AG20443 (cell line): ENCODE measurements at regions not wholly inside any gene's neighbourhood (a gene's known extent, or its start where the extent isn't known, plus 50 kb on each side); places are given as distances from the start of the nearest gene placed in this dataset.

Source experiments
- DNase-seq: peaks from one replicate; pipeline ENCODE4 v3.0.0; 2012; ENCODE audit warnings: low spot score, mixed read lengths

DNA sequence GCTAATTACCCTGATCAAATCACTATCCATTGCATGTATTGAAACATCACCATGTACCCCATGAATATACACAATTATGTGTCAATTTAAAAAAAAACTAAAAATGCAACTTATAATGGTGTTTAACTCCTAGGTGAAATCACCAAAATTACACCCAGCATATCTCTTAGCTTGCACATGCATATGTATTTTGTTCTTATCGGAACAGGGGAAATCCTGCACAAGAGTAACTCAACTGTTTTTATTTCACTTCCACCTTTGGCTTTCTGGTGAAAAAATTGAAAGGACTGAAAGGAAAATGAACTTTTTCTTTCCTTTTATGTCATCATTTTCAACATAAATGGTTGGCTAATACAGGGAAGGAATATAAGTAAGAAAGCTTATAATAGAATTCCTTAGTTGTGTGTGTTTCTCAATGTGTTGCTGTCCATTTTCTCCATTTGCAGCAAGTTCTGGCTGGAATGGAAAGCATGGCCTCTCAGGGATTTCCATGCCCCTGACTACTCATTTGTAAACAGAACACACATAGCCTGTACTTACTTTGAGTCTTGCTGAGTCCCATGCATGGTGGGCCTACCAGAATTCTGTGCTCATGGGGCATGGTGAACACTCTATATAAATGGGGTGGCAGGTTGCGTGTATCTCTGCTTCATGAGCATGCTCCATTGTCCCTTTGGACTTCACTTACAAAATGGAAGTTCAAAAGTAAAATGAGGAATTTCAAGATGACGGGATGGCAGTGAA is 462.0 kb downstream of the HS3ST3B1 start:
- DNase-seq, result no peak

DNA sequence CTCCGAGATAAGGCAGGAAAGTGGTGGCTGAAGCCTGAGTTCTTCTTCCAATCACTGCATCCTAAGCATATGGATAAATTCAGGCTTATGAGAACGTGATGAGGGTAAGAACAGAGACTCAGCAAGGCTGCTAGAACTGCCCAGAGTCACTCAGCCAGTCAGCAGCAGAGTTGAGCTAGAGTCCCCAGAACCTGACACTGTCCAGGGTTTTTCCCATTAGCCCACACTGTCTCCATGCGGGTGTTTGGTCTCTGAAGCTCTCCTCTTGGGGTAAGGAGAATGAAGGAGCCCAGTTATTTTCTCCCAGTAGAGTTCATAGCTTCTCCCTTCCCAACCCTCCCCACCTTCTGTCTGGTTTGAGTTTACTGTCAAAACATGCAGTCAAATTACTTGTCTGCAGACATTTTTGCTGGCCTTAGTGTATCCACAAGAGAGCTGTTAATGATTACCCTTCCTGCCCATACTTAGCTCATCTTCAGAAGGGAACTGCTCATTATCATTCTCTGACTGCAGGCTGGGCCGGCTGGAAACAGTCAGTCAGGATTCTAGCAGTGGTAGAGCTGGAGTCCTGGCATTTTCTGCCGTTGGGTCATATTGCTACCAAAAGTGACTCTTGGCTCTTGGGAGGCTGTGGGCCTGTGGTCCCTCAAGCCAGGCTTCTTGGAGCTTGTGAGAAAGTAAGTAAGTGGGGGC is 460.0 kb downstream of the HS3ST3B1 start:
- DNase-seq, result peak; percentile 39

DNA sequence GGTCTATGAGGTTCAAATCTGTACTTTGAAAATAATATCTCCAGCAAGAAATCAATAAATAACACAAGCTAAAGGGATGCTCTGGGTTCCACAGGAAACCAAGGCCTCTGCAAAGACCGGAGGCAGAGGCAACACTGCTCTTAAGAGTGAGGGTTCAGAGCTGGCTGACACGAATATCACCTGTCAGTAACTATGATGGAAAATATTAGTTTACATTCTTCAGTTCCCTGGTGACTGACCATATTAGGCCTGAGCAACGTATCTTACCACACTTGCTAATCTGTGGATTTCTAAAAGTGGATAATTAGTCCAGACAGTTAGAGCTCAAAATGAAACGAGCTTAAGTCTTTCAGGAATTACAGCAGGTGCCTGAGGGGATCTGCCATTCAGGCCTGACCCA is 459.3 kb downstream of the HS3ST3B1 start:
- no peak for DNase-seq

DNA sequence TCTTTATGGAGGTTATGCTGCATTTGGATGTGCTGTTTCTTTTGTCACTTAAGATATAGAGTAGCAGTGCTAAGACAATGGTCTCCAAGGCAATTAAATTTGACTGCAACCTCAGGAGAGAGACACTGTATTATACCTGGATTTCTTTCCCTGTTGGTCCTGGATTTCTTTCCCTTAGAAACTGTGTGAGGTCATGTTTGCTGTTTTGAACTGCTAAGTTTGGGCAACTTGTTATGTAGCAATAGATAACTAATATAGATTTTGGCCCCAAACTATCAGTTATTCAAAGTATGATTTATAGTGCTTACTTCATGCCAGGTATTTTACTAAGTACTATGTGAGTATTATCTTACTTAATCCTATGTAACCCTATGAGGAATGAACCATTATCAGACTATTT is 458.4 kb downstream of the HS3ST3B1 start:
- DNase-seq, result no peak

DNA sequence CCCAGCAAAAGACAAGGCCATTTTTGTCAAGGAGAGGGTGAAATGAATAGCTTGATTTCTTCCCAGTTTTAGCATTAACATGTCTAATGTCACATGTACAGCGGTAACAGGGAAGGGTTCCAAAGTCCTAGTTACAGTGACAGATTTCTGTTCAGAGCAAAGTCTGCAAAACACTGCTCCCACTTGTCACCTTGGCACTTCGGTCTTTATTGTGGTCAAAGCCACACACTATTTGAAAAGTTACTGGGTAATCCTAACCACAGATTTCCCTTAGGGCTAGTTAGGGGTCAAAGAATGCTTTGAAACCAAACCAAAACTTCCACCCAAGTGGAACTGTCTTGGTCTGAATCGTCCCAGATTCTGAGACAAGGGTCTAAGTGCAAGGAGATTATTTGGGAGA is 455.6 kb downstream of the HS3ST3B1 start:
- no peak for DNase-seq

DNA sequence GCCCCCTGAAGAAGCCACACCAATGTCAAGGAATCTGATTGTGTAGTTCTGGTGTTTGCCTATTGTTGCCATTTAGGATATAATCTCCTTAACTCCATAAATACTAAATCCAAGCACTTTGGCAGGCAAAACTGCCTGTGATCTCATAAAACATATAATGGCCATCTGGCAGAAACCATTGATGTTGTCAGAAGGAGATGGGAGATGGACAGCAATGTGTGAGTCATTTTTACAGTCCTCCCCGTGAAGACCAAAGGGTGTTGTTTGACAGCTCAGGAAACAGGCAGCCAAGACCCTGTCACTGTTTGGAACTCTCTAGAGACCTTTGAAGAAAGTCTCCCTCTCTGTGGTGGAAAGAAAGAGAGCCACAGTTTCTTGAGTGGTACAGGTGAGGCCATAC is 454.1 kb downstream of the HS3ST3B1 start:
- DNase-seq, result no peak

DNA sequence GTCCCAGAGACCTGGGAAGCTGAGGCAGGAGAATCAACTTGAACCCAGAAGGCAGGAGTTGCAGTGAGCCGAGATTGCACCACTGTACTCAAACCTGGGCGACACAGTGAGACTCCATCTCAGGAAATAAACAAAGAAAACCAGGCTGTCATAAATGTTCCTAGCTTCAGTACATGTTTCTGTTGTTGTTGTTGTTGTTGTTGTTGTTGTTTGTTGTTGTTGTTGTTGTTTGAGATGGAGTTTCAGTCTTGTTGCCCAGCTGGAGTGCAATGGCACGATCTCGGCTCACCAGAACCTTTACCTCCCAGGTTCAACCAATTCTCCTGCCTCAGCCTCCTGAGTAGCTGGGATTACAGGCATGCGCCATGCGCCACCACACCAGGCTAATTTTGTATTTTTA is 452.5 kb downstream of the HS3ST3B1 start:
- DNase-seq, result no peak

DNA sequence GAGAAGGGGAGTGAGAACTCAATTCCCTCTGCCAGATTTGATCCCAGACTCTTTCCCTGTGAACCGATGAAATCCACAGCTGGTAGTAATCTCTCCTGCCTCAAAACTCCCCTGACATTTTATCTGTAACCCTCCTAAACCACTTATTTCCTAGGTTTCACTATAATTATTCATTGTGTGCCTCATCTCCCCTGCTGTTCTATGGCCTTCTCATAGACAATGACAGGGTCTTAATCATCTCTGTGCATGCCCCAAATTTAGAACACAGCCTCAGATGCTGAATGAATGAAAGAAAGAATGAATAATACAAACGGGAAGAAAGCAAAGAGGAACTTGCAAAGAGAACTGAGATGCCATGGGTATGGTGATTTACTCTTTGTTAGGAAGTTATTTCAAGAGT is 451.1 kb downstream of the HS3ST3B1 start:
- DNase-seq, result no peak

DNA sequence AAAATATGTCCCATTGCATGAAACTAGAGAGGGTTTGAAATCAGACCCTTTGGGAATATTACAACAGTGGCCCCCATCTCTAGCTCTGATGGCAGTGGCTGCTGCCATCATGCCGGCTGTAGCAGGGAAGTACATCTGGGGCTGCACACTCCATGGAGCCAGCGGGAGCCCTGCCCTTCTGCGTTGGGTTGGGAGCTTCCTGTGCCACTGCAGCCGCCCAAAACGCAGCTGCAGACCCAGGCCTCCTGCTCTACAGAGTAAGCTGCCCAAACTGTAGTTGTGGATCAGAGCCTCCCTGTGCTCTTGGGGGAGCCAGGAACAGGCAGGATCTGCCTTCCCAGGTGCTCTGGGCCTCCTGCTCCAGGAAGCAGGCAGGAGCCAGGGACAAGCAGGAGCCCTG is 450.0 kb downstream of the HS3ST3B1 start:
- no peak for DNase-seq

DNA sequence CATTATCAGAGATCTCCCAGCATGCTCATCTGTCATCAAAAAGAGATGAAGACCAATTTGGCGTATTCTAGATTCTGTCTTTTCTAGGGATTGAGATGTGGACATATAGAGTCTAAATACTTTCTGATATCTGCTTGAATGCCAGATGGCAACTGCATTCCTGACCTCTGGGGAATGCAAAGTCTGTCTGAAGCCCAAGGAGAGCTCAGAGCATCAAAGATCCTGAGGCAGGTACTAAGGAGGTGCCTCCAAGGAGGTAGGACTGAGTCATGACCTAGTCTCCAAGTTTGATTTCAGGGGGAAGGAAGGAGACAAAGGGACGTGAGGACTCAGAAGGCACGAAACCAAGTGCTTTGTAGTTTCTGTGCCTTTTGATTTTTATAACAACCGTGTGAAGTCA is 448.4 kb downstream of the HS3ST3B1 start:
- no peak for DNase-seq

DNA sequence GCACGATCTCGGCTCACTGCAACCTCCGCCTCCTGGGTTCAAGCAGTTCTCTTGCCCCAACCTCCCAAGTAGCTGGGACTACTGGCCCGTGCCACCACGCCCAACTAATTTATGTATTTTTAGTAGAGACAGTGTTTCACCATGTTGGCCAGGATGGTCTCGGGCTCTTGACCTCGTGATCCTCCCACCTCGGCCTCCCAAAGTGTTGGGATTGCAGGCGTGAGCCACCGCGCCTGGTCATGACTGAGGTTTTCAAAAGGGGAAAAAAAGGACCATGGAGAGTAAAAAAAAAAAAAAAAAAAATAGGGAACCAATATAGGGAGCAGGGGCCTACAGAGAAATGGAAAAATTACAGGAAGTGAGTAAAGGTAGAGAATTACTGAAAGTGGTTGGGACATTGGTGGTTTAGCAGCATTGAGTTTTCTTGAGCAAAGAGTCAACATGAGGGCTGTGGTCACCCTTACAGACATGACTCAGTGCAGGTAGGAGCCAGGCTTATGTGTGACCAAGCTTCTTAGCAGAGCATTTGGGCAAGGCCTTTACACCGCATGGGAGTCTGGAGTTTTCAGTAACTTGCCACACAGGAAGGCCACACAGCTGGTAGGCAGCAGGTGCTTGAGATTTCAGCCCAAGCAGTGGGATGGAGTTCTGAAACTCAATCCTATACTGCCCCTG is 447.3 kb downstream of the HS3ST3B1 start:
- no peak for DNase-seq

DNA sequence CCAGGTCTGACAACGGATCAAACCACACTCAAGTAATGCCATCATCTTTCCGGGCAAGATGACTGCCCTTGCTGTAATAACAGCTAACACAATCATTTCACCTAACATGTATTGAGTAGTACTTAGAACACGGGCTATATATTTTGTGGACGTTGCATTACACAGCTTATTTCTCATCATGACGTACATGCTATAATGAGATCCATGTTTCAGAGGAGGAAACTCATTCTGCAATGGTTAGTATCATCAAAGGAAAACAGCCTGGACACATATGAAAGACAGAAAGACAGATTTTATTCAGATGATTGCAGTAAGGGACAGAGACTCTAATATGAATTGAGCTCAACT is 446.7 kb downstream of the HS3ST3B1 start:
- DNase-seq, result no peak

DNA sequence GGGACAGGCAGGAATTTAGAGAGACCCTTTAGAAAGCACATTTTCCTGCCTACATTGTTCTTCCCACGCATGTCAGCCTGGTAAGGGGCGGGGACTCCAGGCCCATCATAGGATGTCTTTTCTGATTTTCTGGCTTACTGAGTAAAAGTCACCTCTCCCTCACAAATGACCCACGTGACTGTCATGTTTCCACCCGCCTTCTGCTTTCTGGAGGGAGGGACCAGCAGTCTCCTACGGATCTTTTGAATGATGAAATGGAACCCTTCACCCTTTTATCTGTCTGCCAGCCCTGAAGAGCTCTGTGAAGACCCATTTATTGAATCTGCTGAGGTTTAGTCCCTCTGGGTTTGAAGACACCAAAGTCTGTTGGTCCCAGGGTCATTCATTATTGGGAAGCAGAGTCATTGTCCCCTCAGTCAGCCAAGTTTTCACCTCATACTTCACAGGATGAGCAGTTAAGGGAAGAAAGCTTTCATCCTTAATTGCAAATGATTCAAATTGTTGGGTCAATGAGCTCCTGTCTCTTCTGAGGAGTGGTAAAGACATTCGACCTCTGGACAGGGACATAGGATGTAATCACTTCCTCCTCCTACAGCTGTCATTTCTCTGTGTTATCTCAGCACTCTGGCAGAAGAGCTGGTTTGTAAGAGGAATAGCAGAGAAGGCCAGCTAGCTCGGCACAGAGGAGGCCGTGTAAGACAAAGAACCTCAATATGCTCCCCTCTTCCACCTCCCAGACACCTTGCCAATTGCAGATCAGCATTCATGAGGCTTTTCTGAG is 446.1 kb downstream of the HS3ST3B1 start:
- no peak for DNase-seq

DNA sequence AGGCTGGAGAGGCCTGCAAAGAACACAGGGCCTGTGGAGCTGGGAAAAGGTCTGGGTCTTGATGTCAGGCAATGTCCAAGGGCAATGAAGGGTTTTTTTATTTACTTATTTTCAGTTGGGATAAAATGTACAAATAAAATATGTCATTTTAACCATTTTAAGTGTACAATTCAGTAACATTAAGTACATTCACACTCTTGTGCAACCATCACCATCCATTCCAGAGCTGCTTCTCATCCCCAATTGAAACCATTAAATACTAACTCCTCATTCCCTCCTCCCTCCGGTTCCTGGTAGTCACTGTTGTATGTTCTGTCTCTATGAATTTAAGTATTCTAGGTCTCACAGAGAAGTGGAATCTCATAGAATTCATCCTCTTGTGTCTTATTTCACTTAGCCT is 444.7 kb downstream of the HS3ST3B1 start:
- DNase-seq, result no peak

DNA sequence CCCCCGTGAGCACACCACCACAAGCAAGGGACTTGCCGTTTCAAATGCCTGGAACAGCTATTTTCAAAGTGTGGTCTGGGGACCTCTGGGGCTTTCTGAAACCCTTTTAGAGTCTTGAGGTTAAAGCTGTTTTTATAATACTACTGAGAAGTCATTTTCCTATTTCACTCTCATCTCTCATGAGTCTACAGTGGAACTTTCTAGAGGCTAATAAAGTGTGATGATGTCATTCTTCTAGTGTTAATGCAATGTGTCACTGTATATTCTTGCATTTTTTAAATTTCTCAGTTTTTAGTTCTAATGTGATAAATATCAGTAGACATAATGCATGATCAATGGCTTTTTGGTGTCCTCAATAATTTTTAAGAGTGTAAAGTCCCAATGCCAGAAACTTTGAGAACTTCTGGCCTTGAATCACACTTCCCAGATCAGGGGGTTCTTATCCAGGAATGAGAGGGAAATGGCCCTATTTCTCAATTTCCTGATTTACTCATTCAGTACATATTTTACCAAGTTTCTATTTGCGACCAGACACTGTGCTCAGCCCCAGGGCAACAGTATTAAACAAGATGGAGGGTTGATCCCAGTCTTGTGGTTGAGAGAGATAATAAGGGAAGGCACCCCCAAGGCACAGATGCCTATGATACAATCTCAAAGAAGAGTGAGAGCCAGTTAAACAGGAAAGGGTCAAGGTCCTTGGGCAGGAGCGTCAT is 444.0 kb downstream of the HS3ST3B1 start:
- peak; percentile 47 for DNase-seq

DNA sequence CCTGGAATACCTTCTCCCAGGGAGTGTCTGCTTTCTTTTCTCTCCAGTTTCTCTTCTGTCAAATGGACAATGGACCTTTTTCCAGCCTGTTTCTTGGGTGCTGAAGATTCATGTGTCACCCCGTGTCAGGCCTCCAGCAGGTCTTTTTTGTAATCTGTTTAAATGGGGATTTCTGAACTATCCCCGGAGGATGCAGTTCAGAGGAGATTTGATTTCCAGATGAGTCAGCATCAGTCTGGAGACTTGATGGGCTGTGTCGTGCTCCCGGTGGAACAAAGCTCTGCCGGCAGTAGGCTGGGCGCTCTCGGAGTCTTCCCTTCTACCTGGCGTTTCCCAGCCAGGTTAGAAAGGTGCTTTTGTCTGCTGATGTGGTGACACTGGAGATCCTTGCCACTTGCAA is 440.6 kb downstream of the HS3ST3B1 start:
- DNase-seq, result no peak

DNA sequence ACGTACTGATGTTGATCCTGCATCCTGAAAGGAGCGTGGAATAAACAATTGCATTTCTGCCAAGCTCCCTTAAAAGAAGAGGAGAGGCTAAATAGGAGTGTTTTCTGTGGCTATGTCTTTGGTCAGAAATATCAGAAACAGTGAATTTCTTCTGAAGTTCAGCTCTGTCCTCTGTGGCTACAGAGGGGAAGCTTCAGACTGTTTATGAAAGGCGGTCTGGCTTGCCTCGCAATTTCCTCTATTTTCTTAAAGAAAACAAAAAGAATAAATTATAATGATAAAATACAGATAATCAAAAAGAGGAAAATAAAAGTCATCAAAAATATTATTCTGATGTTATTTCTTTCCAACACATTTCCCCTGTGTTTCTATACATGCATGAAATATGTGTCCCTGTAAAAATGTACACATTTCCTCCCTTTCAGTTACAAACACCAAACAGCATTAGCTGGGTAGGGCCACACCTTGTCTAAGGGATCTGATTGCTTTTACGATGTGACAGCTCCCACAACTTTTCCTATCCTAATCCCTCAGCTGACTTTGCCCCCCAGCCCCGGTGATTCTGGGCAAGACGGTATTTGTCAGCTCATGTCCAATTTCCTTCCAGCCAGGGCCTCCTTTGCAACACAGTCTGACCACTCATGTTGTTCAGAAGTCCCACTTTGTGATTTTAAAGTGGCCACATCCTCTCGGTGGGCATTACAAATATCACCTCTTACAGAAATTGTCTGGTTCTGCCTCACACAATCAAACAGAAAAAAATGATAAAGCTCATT is 439.0 kb downstream of the HS3ST3B1 start:
- DNase-seq, result no peak

DNA sequence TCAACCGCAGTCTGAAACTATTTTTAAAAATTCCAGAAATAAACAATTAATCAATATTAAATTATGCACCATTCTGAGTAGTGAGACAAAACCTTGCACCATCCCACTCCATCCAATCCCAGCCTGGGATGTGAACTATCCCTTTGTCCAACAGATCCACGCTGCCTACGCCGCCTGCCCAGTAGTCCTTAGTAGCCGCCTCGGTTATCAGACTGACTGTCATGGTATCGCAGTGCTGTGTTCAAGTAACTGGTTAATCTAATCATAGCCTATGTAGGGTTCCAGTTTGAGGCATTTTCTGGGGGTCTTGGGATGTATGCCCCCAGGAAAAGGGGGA is 437.7 kb downstream of the HS3ST3B1 start:
- no peak for DNase-seq

DNA sequence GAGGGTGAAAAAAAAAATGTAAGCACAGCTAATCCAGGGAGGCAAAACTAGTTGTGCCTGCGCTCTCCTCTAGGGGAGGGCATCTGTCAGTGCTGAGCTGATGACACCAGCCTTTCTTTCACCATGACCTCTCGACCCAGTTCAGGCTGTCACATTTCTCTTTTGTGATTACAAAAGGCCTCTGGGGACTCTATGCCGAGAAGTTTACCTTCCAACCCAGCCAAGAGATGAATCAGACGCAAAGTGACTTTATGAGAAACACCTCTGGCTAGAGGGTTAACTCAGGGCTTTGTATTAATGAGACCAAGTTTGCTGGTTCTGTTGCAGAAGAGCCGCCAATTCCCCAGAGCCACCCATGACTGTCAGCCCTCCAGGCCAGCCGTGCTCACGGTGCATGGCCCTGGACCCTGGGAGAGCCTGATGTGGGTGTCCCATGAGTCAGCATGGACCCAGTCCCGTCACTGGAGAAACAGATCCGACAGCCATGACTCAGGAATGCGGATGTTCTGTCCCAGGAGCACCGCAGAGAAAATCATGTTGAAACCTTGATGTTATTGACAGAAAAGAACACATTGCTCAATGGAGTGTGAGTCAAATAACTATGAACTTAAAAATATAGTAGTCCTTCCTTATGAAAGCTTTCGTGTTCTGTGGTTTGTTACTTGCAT is 437.2 kb downstream of the HS3ST3B1 start:
- peak; percentile 96 for DNase-seq

DNA sequence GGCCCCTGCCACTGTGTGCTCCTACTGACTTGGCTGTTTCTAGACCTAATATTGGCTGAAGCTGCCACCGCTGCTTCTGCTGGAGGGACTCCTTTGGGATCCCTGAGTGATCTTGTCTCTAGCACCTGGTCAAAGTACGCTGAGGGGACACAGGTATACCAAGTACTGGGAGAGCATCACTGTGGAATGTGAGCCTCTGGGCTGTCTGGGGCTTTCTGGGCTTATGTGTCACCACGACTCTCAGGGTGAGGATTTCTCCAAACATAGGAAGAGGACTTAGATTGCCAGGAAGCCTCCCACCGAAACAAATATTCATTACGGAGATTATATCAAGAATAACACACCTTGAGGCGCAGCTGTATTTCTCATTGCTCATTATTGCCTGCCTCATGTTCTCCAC is 435.8 kb downstream of the HS3ST3B1 start:
- no peak for DNase-seq

DNA sequence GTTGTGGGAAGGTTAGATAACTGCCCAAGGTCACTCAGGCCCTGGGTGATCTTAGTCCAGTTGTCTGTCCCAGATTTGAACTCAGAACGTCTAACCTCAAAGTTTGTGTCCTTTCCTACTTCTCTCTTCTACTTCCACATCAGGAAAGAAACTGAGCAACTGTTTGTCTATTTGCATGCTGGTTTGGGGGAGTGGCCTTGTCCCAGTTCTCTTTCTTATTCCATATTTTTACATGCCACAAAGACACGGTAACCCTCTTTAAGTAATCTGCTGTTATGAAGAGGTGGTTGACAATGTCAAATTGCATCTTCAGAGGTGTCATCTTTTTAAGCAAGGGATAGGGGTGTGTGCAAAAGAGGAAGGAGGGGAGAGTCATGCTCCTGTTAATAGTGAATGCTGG is 432.5 kb downstream of the HS3ST3B1 start:
- no peak for DNase-seq
